ENCODE measurements at regions not wholly inside any gene's neighbourhood (a gene's known extent, or its start where the extent isn't known, plus 50 kb on each side); places are given as distances from the start of the nearest gene placed in this dataset.

- no peak overlapping the region for H3K27ac ChIP-seq (ENCODE audit: low read depth in 1 of 2, low read length in 1 of 2)
- H3K27me3 ChIP-seq (ENCODE audit: control insufficient read depth in 3 of 3, insufficient read depth in 3 of 3, low read length in 2 of 3): no peaks in the 10 kb centered on the region
- no peaks in the 10 kb centered on the region for H3K4me1 ChIP-seq (ENCODE audit: control insufficient read depth in 5 of 5, insufficient read depth in 5 of 5, low read length in 5 of 5)
- H3K9me3 ChIP-seq (ENCODE audit: control insufficient read depth in 4 of 4, insufficient read depth in 3 of 4, low read length in 3 of 4): no peaks in the 10 kb centered on the region
- WGBS, 2 donors: 76 to 90% methylated on average over 9 of the region's 9 CpGs
- H3K36me3 ChIP-seq (ENCODE audit: control insufficient read depth in 4 of 4, insufficient read depth in 4 of 4, low read length in 4 of 4): no peaks in the 10 kb centered on the region
- no peak overlapping the region for H3K9ac ChIP-seq (ENCODE audit: insufficient read depth in 1 of 2, low read length in 2 of 2)
- no peak for ATAC-seq (ENCODE audit: insufficient read depth, low FRiP score)
- H3K4me3 ChIP-seq: no peak overlapping the region
- DNase-seq: no peak
- no peak for TF ChIP-seq CTCF (IDR thresholded peaks at IDR 0.05; ENCODE audit: control extremely low read depth, extremely low read depth)
Measured at GRCh38 chr9:91500509-91501014, 76.9 kb upstream of the NFIL3 start.

GRCh38 chr9:91496351-91496750, 72.7 kb upstream of the NFIL3 start:
- ATAC-seq (ENCODE audit: insufficient read depth, low FRiP score): no peak

GRCh38 chr9:91495450-91495849, 71.8 kb upstream of the NFIL3 start:
- DNase-seq (peak in 1 of 3 donors; percentile 43), ATAC-seq (ENCODE audit: insufficient read depth, low FRiP score) (no peak)
- Histone ChIP-seq H3K9me3 (ENCODE audit: control insufficient read depth in 4 of 4, insufficient read depth in 3 of 4, low read length in 3 of 4) (no peaks in the 10 kb centered on the region), H3K27ac (ENCODE audit: low read depth in 1 of 2, low read length in 1 of 2) (no peak overlapping the region), H3K27me3 (ENCODE audit: control insufficient read depth in 3 of 3, insufficient read depth in 3 of 3, low read length in 2 of 3) (no peaks in the 10 kb centered on the region), H3K4me1 (ENCODE audit: control insufficient read depth in 5 of 5, insufficient read depth in 5 of 5, low read length in 5 of 5) (no peaks in the 10 kb centered on the region), H3K4me3 (no peak overlapping the region), H3K9ac (ENCODE audit: insufficient read depth in 1 of 2, low read length in 2 of 2) (no peak overlapping the region), H3K36me3 (ENCODE audit: control insufficient read depth in 4 of 4, insufficient read depth in 4 of 4, low read length in 4 of 4) (no peaks in the 10 kb centered on the region)
- WGBS, 2 donors: 54 to 76% methylated on average over 4 of the region's 4 CpGs
- TF ChIP-seq CTCF (IDR thresholded peaks at IDR 0.05; ENCODE audit: control extremely low read depth, extremely low read depth): no peak

More at GRCh38 chr9:91496351-91496750, 72.7 kb upstream of the NFIL3 start:
- DNase-seq: no peak
- H3K27ac ChIP-seq (ENCODE audit: low read depth in 1 of 2, low read length in 1 of 2): no peak overlapping the region
- H3K9me3 ChIP-seq (ENCODE audit: control insufficient read depth in 4 of 4, insufficient read depth in 3 of 4, low read length in 3 of 4): no peaks in the 10 kb centered on the region
- TF ChIP-seq CTCF (IDR thresholded peaks at IDR 0.05; ENCODE audit: control extremely low read depth, extremely low read depth): no peak
- WGBS, 2 donors: 80 to 82% methylated on average over 7 of the region's 7 CpGs
- H3K4me1 ChIP-seq (ENCODE audit: control insufficient read depth in 5 of 5, insufficient read depth in 5 of 5, low read length in 5 of 5): no peaks in the 10 kb centered on the region
- H3K4me3 ChIP-seq: no peak overlapping the region
- H3K36me3 ChIP-seq (ENCODE audit: control insufficient read depth in 4 of 4, insufficient read depth in 4 of 4, low read length in 4 of 4): no peaks in the 10 kb centered on the region
- H3K9ac ChIP-seq (ENCODE audit: insufficient read depth in 1 of 2, low read length in 2 of 2): no peak overlapping the region
- no peaks in the 10 kb centered on the region for H3K27me3 ChIP-seq (ENCODE audit: control insufficient read depth in 3 of 3, insufficient read depth in 3 of 3, low read length in 2 of 3)

- H3K4me1 ChIP-seq (ENCODE audit: control insufficient read depth in 5 of 5, insufficient read depth in 5 of 5, low read length in 5 of 5): no peaks in the 10 kb centered on the region
- H3K27ac ChIP-seq (ENCODE audit: low read depth in 1 of 2, low read length in 1 of 2): no peak overlapping the region
- DNase-seq: no peak
- H3K4me3 ChIP-seq: no peak overlapping the region
- H3K9ac ChIP-seq (ENCODE audit: insufficient read depth in 1 of 2, low read length in 2 of 2): no peak overlapping the region
- no peaks in the 10 kb centered on the region for H3K9me3 ChIP-seq (ENCODE audit: control insufficient read depth in 4 of 4, insufficient read depth in 3 of 4, low read length in 3 of 4)
- no peak for ATAC-seq (ENCODE audit: insufficient read depth, low FRiP score)
- H3K36me3 ChIP-seq (ENCODE audit: control insufficient read depth in 4 of 4, insufficient read depth in 4 of 4, low read length in 4 of 4): no peaks in the 10 kb centered on the region
- WGBS, 2 donors: 88 to 92% methylated on average over 3 of the region's 3 CpGs
- H3K27me3 ChIP-seq (ENCODE audit: control insufficient read depth in 3 of 3, insufficient read depth in 3 of 3, low read length in 2 of 3): no peaks in the 10 kb centered on the region
- TF ChIP-seq CTCF (IDR thresholded peaks at IDR 0.05; ENCODE audit: control extremely low read depth, extremely low read depth): no peak
Measured at GRCh38 chr9:91494751-91495150, 71.1 kb upstream of the NFIL3 start.

All from lung (tissue), 11 donors.